Fibroblast of lung (primary cell): ENCODE measurements at regions not wholly inside any gene's neighbourhood (a gene's known extent, or its start where the extent isn't known, plus 50 kb on each side); places are given as distances from the start of the nearest gene placed in this dataset.

ENCODE experiments used
- EZH2 ChIP-seq: IDR thresholded peaks from 2 replicates; pipeline ENCODE4 v1.5.1; 2012; ENCODE audit warnings: low read length, control low read depth, mild to moderate bottlenecking; ENCODE audit errors: missing control alignments
- TF ChIP-seq, protein P1 (sequence below), 2 donors: IDR thresholded peaks in 1 of 2; conservative IDR thresholded peaks in 1 of 2; 1 replicate in 1 of 2; 2 replicates in 1 of 2; pipeline ENCODE4 v1.5.1; 2011 to 2012; ENCODE audit warnings: low read length in 2 of 2, control low read depth in 1 of 2, inconsistent platforms in 1 of 2, low read depth in 1 of 2, mild to moderate bottlenecking in 1 of 2

DNA sequence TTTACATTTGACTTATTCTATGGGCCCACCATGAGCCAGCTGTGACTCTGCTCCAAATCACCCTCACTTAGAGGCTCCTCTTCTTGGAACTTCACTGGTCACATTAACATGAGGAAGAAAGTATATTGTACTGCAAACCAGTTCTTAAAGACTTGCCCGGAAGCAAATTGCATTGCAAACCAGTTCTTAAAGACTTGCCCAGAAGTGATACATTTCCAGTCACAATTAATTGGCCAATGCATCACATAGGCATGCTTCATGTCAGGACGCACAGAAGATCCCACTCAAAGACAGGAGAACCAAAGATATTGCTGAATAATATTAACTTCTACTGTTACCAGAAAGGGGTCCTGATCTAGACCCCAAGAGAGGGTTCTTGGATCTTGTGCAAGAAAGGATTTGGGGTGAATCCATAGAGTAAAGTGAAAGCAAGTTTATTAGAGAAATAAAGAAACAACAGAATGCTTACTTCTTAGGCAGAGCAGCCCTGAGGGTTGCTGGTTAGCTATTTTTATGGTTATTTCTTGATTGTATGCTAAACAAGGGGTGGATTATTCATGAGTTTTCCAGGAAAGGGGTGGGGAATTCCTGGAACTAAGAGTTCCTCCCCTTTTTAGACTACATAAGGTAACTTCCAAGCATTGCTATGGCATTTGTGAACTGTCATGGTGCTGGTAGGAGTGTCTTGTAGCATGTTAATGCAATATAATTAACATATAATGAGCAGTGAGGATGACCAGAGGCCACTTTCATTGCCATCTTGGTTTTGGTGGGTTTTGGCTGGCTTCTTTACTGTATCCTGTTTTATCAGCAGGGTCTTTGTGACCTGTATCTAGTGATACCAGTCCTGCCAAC lies 54.6 kb upstream of the HCCS start:
- TF ChIP-seq, protein P1, sequence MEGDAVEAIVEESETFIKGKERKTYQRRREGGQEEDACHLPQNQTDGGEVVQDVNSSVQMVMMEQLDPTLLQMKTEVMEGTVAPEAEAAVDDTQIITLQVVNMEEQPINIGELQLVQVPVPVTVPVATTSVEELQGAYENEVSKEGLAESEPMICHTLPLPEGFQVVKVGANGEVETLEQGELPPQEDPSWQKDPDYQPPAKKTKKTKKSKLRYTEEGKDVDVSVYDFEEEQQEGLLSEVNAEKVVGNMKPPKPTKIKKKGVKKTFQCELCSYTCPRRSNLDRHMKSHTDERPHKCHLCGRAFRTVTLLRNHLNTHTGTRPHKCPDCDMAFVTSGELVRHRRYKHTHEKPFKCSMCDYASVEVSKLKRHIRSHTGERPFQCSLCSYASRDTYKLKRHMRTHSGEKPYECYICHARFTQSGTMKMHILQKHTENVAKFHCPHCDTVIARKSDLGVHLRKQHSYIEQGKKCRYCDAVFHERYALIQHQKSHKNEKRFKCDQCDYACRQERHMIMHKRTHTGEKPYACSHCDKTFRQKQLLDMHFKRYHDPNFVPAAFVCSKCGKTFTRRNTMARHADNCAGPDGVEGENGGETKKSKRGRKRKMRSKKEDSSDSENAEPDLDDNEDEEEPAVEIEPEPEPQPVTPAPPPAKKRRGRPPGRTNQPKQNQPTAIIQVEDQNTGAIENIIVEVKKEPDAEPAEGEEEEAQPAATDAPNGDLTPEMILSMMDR (conservative IDR thresholded peaks at IDR 0.05 in 1 of 2, IDR thresholded peaks at IDR 0.05 in 1 of 2; ENCODE audit: low read depth in 1 of 2, low read length in 2 of 2): no peak
- no peak for TF ChIP-seq EZH2
